ENCODE measurements at regions not wholly inside any gene's neighbourhood (a gene's known extent, or its start where the extent isn't known, plus 50 kb on each side); places are given as distances from the start of the nearest gene placed in this dataset.
"Not testable (repeated sequence)": the region's sequence is repeated elsewhere in the genome, so short reads cannot be mapped to it uniquely, and the experiment has no call there.

DNA sequence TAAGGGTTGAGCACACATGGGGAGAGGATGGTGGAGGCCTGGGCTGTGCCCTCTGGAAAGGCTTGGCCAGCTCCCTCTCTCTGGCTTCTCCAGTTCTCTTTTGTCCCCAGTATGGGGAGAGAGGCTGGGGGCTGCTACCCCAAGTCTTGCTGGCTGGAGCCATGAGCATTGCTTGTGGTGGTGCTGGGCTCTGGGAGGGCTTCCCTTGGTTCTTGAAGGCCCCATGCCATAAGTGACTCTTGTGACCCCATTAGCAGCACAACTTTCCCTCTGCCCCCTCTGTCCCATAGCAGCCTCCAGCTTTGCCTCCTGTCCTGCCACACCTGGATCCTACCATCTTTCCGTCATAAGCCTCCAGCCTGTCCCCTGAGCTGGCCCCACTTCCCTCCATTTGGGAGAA is 177.5 kb downstream of the TRIM43 start:
- H2AFZ ChIP-seq (replicated peaks; ENCODE audit: low read length, poor library complexity); H4K5ac ChIP-seq (ENCODE audit: low read depth, low read length); dilution Hi-C loops (cut with HindIII; ENCODE audit: low sequenced_read_pairs, unreplicated experiment); H3K9me3 ChIP-seq (ENCODE audit: control insufficient read depth, insufficient read depth, low read length); intact Hi-C loops (cut with micrococcal nuclease); H3K9ac ChIP-seq (ENCODE audit: low read depth, low read length); ATAC-seq (ENCODE audit: low read depth); H3K36me3 ChIP-seq (ENCODE audit: control insufficient read depth, insufficient read depth, low read length); in situ Hi-C loops (cut with MboI; ENCODE audit: low sequenced_read_pairs); H2BK5ac ChIP-seq (ENCODE audit: low read depth, low read length, poor library complexity, severe bottlenecking); H3K4me3 ChIP-seq (ENCODE audit: insufficient read depth, low read depth, low read length); H3K14ac ChIP-seq (replicated peaks; ENCODE audit: low read depth, low read length); H3K4me2 ChIP-seq (ENCODE audit: low read depth, low read length); CTCF ChIA-PET; H4K91ac ChIP-seq (ENCODE audit: insufficient read depth, low read depth, low read length); DNase-seq; H4K20me1 ChIP-seq (ENCODE audit: insufficient read depth, low read length); H2AK9ac ChIP-seq (replicated peaks; ENCODE audit: low read depth, low read length, poor library complexity); H3K27me3 ChIP-seq (ENCODE audit: control insufficient read depth, insufficient read depth, low read length); H2AK5ac ChIP-seq (ENCODE audit: low read depth, low read length); H3K56ac ChIP-seq (ENCODE audit: extremely low read depth, insufficient read depth, low read length); H2BK15ac ChIP-seq (ENCODE audit: low read depth, low read length); H3K4ac ChIP-seq (ENCODE audit: low read depth, low read length); H3K79me1 ChIP-seq (ENCODE audit: low read depth in 1 of 2, low read length in 2 of 2); H3K18ac ChIP-seq (ENCODE audit: low read depth, low read length); H3K9me1 ChIP-seq (ENCODE audit: insufficient read depth, low read length); POLR2A ChIA-PET (ENCODE audit: unreplicated experiment); H3K23ac ChIP-seq (ENCODE audit: low read depth, low read length); H4K8ac ChIP-seq (ENCODE audit: low read depth in 2 of 2, low read length in 2 of 2); H3K27ac ChIP-seq (ENCODE audit: insufficient read depth, low read length); H2BK120ac ChIP-seq (ENCODE audit: low read depth, low read length); BruUV-seq (replicated peaks); H2BK20ac ChIP-seq (ENCODE audit: low read depth, low read length); H3K4me1 ChIP-seq (ENCODE audit: control insufficient read depth, insufficient read depth, low read length): not testable (repeated sequence)
- WGBS, 2 experiments (ENCODE audit: extremely low coverage in 2 of 2, insufficient read length in 1 of 2): no CpG with 5 or more reads among the region's 1 CpG

DNA sequence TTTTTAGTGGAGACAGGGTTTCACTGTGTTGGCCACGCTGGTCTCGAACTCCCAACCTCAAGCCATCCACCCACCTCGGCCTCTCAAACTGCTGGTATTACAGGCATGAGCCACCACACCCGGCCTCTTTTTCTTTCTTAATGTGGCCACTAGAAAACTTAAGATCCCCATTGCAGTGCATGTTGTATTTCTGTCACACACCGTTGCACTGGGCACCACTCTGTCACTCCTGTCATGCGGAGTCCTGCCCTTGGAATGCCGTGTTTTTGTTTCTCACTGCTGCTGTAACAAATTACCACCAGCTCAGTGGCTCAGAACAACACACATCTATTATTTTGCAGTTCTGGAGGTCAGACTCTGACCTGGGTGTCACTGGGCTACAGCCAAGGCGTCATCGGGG is 178.9 kb downstream of the TRIM43 start:
- H3K18ac ChIP-seq (ENCODE audit: low read depth, low read length); H4K5ac ChIP-seq (ENCODE audit: low read depth, low read length); H2BK20ac ChIP-seq (ENCODE audit: low read depth, low read length); DNase-seq; H2AFZ ChIP-seq (replicated peaks; ENCODE audit: low read length, poor library complexity); POLR2A ChIA-PET (ENCODE audit: unreplicated experiment); H4K8ac ChIP-seq (ENCODE audit: low read depth in 2 of 2, low read length in 2 of 2); H3K36me3 ChIP-seq (ENCODE audit: control insufficient read depth, insufficient read depth, low read length); H3K9me3 ChIP-seq (ENCODE audit: control insufficient read depth, insufficient read depth, low read length); H3K4me1 ChIP-seq (ENCODE audit: control insufficient read depth, insufficient read depth, low read length); ATAC-seq (ENCODE audit: low read depth); CTCF ChIA-PET; H2BK5ac ChIP-seq (ENCODE audit: low read depth, low read length, poor library complexity, severe bottlenecking); H4K91ac ChIP-seq (ENCODE audit: insufficient read depth, low read depth, low read length); H3K56ac ChIP-seq (ENCODE audit: extremely low read depth, insufficient read depth, low read length); in situ Hi-C loops (cut with MboI; ENCODE audit: low sequenced_read_pairs); dilution Hi-C loops (cut with HindIII; ENCODE audit: low sequenced_read_pairs, unreplicated experiment); H3K4me2 ChIP-seq (ENCODE audit: low read depth, low read length); H3K4ac ChIP-seq (ENCODE audit: low read depth, low read length); H3K27ac ChIP-seq (ENCODE audit: insufficient read depth, low read length); H3K4me3 ChIP-seq (ENCODE audit: insufficient read depth, low read depth, low read length); H2AK9ac ChIP-seq (replicated peaks; ENCODE audit: low read depth, low read length, poor library complexity); BruUV-seq (replicated peaks); intact Hi-C loops (cut with micrococcal nuclease); H3K23ac ChIP-seq (ENCODE audit: low read depth, low read length); H3K9me1 ChIP-seq (ENCODE audit: insufficient read depth, low read length); H3K14ac ChIP-seq (replicated peaks; ENCODE audit: low read depth, low read length); H2BK15ac ChIP-seq (ENCODE audit: low read depth, low read length); H3K9ac ChIP-seq (ENCODE audit: low read depth, low read length); H3K27me3 ChIP-seq (ENCODE audit: control insufficient read depth, insufficient read depth, low read length); H2AK5ac ChIP-seq (ENCODE audit: low read depth, low read length); H4K20me1 ChIP-seq (ENCODE audit: insufficient read depth, low read length); H2BK120ac ChIP-seq (ENCODE audit: low read depth, low read length); H3K79me1 ChIP-seq (ENCODE audit: low read depth in 1 of 2, low read length in 2 of 2): not testable (repeated sequence)
- WGBS, 2 experiments (ENCODE audit: extremely low coverage in 2 of 2, insufficient read length in 1 of 2): no CpG with 5 or more reads among the region's 9 CpGs
